ENCODE measurements at regions not wholly inside any gene's neighbourhood (a gene's known extent, or its start where the extent isn't known, plus 50 kb on each side); places are given as distances from the start of the nearest gene placed in this dataset.

DNA sequence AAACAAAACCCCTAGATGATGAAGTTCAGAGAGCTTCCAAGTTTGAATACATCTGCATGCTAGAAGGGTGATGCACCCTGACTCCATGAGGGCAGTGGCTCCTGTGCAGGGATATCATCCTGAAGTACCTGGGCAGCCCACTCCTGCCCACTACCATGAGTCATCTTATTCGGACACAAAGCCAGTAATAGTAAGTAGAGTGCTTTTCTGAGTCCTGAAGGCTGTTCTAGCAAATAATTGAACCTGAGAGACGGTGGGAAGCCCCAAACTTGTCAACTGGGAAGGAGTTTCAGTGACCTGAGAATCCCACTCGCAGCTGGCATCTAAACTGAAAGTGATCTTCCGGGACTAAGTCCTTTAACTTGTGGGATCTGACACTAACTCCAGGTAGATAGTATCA, 152.9 kb upstream of the COL21A1 start:
- TF ChIP-seq, protein P1, sequence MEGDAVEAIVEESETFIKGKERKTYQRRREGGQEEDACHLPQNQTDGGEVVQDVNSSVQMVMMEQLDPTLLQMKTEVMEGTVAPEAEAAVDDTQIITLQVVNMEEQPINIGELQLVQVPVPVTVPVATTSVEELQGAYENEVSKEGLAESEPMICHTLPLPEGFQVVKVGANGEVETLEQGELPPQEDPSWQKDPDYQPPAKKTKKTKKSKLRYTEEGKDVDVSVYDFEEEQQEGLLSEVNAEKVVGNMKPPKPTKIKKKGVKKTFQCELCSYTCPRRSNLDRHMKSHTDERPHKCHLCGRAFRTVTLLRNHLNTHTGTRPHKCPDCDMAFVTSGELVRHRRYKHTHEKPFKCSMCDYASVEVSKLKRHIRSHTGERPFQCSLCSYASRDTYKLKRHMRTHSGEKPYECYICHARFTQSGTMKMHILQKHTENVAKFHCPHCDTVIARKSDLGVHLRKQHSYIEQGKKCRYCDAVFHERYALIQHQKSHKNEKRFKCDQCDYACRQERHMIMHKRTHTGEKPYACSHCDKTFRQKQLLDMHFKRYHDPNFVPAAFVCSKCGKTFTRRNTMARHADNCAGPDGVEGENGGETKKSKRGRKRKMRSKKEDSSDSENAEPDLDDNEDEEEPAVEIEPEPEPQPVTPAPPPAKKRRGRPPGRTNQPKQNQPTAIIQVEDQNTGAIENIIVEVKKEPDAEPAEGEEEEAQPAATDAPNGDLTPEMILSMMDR (IDR thresholded peaks at IDR 0.05 in 2 of 3, conservative IDR thresholded peaks at IDR 0.05 in 1 of 3; ENCODE audit: borderline replicate concordance in 1 of 3, insufficient read depth in 1 of 3, low read depth in 2 of 3, low read length in 2 of 3) = no peak
- TF ChIP-seq SP1 (IDR thresholded peaks at IDR 0.05; ENCODE audit: low read depth) (no peak), EZH2phosphoT487 (IDR thresholded peaks at IDR 0.05; ENCODE audit: borderline replicate concordance) (no peak), ELF1 (IDR thresholded peaks at IDR 0.05; ENCODE audit: borderline replicate concordance, low read depth) (no peak), EZH2 (IDR thresholded peaks at IDR 0.05) (no peak), POLR2A (IDR thresholded peaks at IDR 0.05; ENCODE audit: borderline replicate concordance, extremely low read depth, insufficient read depth, insufficient read length) (no peak), CEBPB (IDR thresholded peaks at IDR 0.05; ENCODE audit: low read depth) (no peak), CBX3 (IDR thresholded peaks at IDR 0.05; ENCODE audit: low read depth) (no peak), POLR2AphosphoS5 (IDR thresholded peaks at IDR 0.05; ENCODE audit: low read depth, low read length) (no peak), YY1 (IDR thresholded peaks at IDR 0.05; ENCODE audit: extremely low read depth, insufficient replicate concordance, low read depth, low read length) (no peak)

Data from HCT116 (cell line).